ENCODE measurements at regions not wholly inside any gene's neighbourhood (a gene's known extent, or its start where the extent isn't known, plus 50 kb on each side); places are given as distances from the start of the nearest gene placed in this dataset.

DNA sequence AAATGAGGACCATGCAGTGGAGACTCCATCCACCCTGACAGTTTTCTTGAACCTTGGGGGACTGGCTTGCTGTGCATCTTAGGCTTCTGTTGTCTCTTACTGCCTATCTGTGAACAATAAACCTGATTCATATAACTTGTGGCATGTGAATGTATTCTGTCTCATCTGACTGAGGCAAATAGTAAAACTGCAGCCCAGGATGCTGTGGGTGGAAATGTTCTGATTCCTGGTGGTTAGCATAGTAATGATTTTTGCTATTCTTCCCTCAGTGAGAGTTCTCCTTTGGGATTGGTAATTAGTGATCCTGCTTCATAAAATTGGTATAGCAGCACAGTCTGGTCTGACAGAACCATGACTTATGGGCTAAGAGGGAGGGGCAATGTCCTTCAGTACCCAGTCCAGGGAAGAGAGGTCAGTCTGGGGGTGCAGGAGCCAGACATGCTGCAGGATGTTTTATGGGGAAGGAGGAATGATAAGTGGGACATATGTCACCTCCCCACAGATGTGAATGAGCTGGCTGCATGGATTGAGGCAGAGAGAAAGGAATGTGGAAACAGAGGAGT, 147.1 kb downstream of the OR2B2 start:
- H3K4me3 ChIP-seq, result no peak overlapping the region
- CTCF ChIA-PET, result interaction anchor here (1.8 kb wide), 1 partner anchor 13 kb away, joined by 6 read pairs; no protein-coding TSS in a partner anchor
- POLR2A ChIA-PET, result no interaction called here
- H3K4me2 ChIP-seq, result no peak overlapping the region
- TF ChIP-seq JUN (IDR thresholded peaks at IDR 0.05) (no peak), EHMT2 (IDR thresholded peaks at IDR 0.05; ENCODE audit: low read depth) (no peak), REST (IDR thresholded peaks at IDR 0.05) (no peak), HES2 (IDR thresholded peaks at IDR 0.05) (no peak), BHLHE40 (IDR thresholded peaks at IDR 0.05; ENCODE audit: low read depth, low read length) (no peak), CEBPB (IDR thresholded peaks at IDR 0.05) (no peak), NPAS2 (CRISPR knock-in tag; IDR thresholded peaks at IDR 0.05; ENCODE audit: borderline replicate concordance) (no peak), HDAC2 (IDR thresholded peaks at IDR 0.05) (no peak), HMGXB4 (CRISPR knock-in tag; IDR thresholded peaks at IDR 0.05; ENCODE audit: borderline replicate concordance) (no peak), KDM5A (IDR thresholded peaks at IDR 0.05) (no peak)
- H3K27ac ChIP-seq, result no peak overlapping the region
- ATAC-seq (no peak), FAIRE-seq (no peak), DNase-seq (ENCODE audit: low read depth in 1 of 2, low spot score in 1 of 2) (no peak)
- no peaks in the 10 kb centered on the region for H3K9me3 ChIP-seq
- no peaks in the 10 kb centered on the region for H3K4me1 ChIP-seq

- no peak overlapping the region for H3K4me3 ChIP-seq
- ATAC-seq (no peak), FAIRE-seq (no peak), DNase-seq (ENCODE audit: low read depth in 1 of 2, low spot score in 1 of 2) (no peak)
- ChIA-PET POLR2A (interaction anchor here (1.8 kb wide), 1 partner anchor 11 kb away, joined by 5 read pairs; no protein-coding TSS in a partner anchor), CTCF (interaction anchor here (1.4 to 6.5 kb wide), 2 partner anchors 9 to 11 kb away, joined by 3 to 45 read pairs; no protein-coding TSS in a partner anchor)
- 81% methylated on average over 7 of the region's 7 CpGs for WGBS (ENCODE audit: missing lambda C conversion rate)
- H3K9me3 ChIP-seq, result no peaks in the 10 kb centered on the region
- no peaks in the 10 kb centered on the region for H3K4me1 ChIP-seq
- no peak overlapping the region for H3K27ac ChIP-seq
- no peak overlapping the region for H3K4me2 ChIP-seq
- TF ChIP-seq HDAC2 (IDR thresholded peaks at IDR 0.05) (no peak), EHF (CRISPR knock-in tag; IDR thresholded peaks at IDR 0.05) (no peak), CHD4 (IDR thresholded peaks at IDR 0.05; ENCODE audit: borderline replicate concordance) (no peak), RARB (CRISPR knock-in tag; IDR thresholded peaks at IDR 0.05) (no peak)
Observed at GRCh38 chr6:27761391-27761790, 150.8 kb downstream of the OR2B2 start.

DNA sequence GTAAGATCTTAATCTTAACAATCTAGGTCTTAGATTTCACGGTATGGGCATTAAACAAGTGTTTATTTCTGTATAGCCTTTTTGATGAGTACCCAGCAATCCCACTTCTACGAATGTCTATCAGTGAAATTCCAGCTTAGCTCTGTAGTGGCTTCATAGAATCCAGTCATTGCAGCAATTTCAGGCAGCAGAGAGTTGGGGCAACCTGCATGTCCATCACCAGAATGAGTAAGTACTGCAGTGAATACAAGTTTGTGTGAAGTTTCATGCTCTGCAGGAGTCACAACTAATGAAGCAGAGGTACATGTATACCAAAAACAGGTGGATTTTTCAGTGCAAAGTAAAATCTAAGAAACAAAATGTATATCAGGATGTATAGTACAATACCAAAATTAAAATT, 151.7 kb downstream of the OR2B2 start:
- no peak overlapping the region for H3K4me3 ChIP-seq
- H3K4me1 ChIP-seq, result no peaks in the 10 kb centered on the region
- no peak for ATAC-seq
- ChIA-PET POLR2A (no interaction called here), CTCF (interaction anchor here (1.1 to 6.5 kb wide), 4 partner anchors 8 to 36 kb away, joined by 3 to 45 read pairs (median 4); no protein-coding TSS in a partner anchor)
- DNase-seq (ENCODE audit: low read depth in 1 of 2, low spot score in 1 of 2), result no peak
- FAIRE-seq, result no peak
- no peak overlapping the region for H3K4me2 ChIP-seq
- H3K9me3 ChIP-seq, result no peaks in the 10 kb centered on the region
- H3K27ac ChIP-seq, result no peak overlapping the region
- WGBS (ENCODE audit: missing lambda C conversion rate), result 55% methylated on average over 2 of the region's 2 CpGs
- TF ChIP-seq PBX3 (IDR thresholded peaks at IDR 0.05) (no peak), CBX8 (IDR thresholded peaks at IDR 0.05) (no peak), RCOR1 (IDR thresholded peaks at IDR 0.05; ENCODE audit: low read depth, low read length) (no peak), ESRRA (IDR thresholded peaks at IDR 0.05; ENCODE audit: borderline replicate concordance, low read length) (no peak), CBX2 (IDR thresholded peaks at IDR 0.05; ENCODE audit: borderline replicate concordance, low read depth) (no peak), MAX (IDR thresholded peaks at IDR 0.05) (no peak), GATA3 (IDR thresholded peaks at IDR 0.05; ENCODE audit: borderline replicate concordance) (no peak), CTCF (IDR thresholded peaks at IDR 0.05) (no peak), KDM1A (IDR thresholded peaks at IDR 0.05; ENCODE audit: low read depth) (no peak), ZC3H11A (IDR thresholded peaks at IDR 0.05) (no peak), HMGXB4 (CRISPR knock-in tag; IDR thresholded peaks at IDR 0.05; ENCODE audit: borderline replicate concordance) (no peak), NR3C1 (IDR thresholded peaks at IDR 0.05) (no peak)
